ENCODE measurements at regions not wholly inside any gene's neighbourhood (a gene's known extent, or its start where the extent isn't known, plus 50 kb on each side); places are given as distances from the start of the nearest gene placed in this dataset.
"Not testable (repeated sequence)": the region's sequence is repeated elsewhere in the genome, so short reads cannot be mapped to it uniquely, and the experiment has no call there.

DNA sequence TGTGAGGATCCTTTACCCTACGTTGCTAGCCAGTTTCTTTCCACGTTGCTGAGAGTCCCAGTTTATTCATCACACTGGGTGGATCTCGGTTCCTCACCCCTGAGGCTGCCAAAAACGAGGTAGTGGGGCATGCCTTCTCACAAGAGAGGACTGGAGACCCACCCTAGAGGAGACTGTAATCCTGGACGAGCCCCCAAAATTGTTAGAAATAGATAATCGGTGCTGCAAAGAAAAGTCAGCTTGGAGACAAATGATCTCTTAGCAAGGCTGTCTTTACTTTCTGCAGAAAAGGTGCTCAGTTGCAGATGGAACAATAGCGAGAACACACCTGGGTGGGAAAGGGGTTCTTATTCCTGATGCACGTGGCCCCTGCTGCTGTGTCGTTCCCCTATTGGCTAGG, 101.8 kb downstream of the TMEM167A start:
- H3K9me3 ChIP-seq: peaks cover 3% of the 10 kb centered on the region; the same call in 1 of the 2 replicates
- no peak overlapping the region for H3K4me3 ChIP-seq
- no peak for DNase-seq (ENCODE audit: low spot score in 2 of 2)
- in situ Hi-C loops (cut with MboI; ENCODE audit: low sequenced_read_pairs): no loop called here
- H3K36me3 ChIP-seq (replicated peaks): no peaks in the 10 kb centered on the region
- no peaks in the 10 kb centered on the region for H3K27me3 ChIP-seq (ENCODE audit: low read depth)
- peaks cover 11% of the 10 kb centered on the region for H3K4me1 ChIP-seq

GRCh38 chr5:82974346-82974745, 102.8 kb downstream of the TMEM167A start:
- H3K27me3 ChIP-seq (ENCODE audit: low read depth); H3K4me3 ChIP-seq; DNase-seq (ENCODE audit: low spot score in 2 of 2); H3K36me3 ChIP-seq (replicated peaks); in situ Hi-C loops (cut with MboI; ENCODE audit: low sequenced_read_pairs); H3K9me3 ChIP-seq: not testable (repeated sequence)
- peaks cover 11% of the 10 kb centered on the region for H3K4me1 ChIP-seq

DNA sequence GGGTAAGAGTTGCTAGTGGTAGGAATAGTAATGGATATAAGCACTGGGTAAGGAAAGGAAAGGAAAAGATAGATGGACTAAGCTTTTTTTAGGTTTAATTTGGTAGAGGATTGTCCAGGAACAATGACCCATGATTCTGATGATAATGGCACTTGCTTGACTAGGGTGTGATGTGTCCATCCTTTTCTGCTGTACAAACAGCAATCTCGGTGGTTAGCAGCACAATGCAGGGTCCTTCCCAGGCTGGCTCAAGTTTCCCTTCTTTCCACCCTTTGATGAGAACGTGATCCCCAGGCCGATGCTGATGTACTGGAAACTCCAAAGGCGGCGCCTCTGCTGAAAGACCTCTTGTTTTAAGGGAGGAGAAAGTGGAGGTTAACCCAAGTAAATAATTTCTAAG, 105.3 kb downstream of the TMEM167A start:
- no peak for DNase-seq (ENCODE audit: low spot score in 2 of 2)
- Histone ChIP-seq H3K36me3 (replicated peaks) (no peaks in the 10 kb centered on the region), H3K27me3 (ENCODE audit: low read depth) (no peaks in the 10 kb centered on the region), H3K4me1 (peaks cover 17% of the 10 kb centered on the region), H3K4me3 (no peak overlapping the region), H3K9me3 (peaks cover 3% of the 10 kb centered on the region; the same call in 1 of the 2 replicates)
- in situ Hi-C loops (cut with MboI; ENCODE audit: low sequenced_read_pairs): no loop called here

DNA sequence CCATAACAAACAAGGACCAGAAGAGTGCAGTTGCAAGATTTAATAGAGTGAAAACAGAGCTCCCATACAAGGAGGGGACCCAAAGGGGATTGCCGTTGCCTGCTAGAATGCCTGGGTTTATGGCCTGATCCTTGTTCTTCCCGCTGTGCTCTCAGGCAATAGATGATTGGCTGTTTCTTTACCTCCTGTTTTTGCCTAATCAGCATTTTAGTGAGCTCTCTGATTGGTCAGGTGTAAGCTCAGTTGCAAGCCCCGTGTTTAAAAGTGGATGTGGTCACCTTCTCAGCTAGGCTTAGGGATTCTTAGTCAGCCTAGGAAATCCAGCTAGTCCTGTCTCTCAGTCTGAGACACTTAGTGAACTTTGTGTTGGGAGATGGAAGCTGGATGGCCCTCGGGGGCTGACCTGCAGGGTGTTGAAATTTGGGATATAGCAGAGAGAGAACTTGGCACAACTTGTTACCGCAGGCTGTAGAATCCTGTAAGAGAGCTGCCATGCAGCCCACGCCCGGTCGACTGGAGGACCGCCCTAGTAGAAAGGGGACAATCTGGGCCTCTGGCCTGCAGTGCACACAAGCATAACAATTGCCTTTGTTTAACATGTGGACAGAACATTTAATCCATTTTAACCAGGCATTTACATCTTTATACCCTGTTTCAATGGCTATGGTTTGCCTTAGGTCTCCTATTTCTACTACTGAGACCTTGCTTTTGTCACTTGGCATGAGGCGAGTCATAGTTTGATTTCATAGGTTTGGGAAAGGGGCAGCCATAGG, 106.0 kb downstream of the TMEM167A start:
- H3K4me1 ChIP-seq: peaks cover 24% of the 10 kb centered on the region
- H3K27me3 ChIP-seq (ENCODE audit: low read depth); H3K4me3 ChIP-seq; H3K36me3 ChIP-seq (replicated peaks); in situ Hi-C loops (cut with MboI; ENCODE audit: low sequenced_read_pairs); H3K9me3 ChIP-seq: not testable (repeated sequence)
- DNase-seq (ENCODE audit: low spot score in 2 of 2): peak; percentile 80 to 81

GRCh38 chr5:82969221-82969976, 107.8 kb downstream of the TMEM167A start:
- DNase-seq (ENCODE audit: low spot score in 2 of 2); in situ Hi-C loops (cut with MboI; ENCODE audit: low sequenced_read_pairs); H3K4me3 ChIP-seq; H3K9me3 ChIP-seq; H3K27me3 ChIP-seq (ENCODE audit: low read depth); H3K36me3 ChIP-seq (replicated peaks): not testable (repeated sequence)
- H3K4me1 ChIP-seq: peaks cover 24% of the 10 kb centered on the region

DNA sequence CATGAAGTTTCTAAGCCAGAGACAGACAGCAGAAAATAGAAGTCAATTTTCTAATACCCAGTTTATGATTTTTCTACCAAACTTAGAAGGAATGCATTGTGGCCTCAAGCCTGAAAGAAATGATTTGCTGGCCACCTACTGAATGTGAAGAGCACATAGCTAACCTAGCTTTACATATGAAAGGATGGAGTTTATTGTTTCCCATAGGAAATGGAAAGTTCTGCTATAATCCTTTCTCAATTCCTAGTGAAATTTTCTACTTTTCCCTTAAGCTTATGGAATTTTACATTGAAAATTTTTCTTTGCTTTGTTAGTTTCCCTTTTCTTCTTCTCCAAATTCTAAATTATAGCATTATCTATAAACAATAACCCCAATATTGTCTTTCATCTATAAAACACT, 110.1 kb downstream of the TMEM167A start:
- DNase-seq (ENCODE audit: low spot score in 2 of 2): peak; percentile 26 to 80
- H3K4me3 ChIP-seq: no peak overlapping the region
- H3K9me3 ChIP-seq: no peaks in the 10 kb centered on the region
- peaks cover 24% of the 10 kb centered on the region for H3K4me1 ChIP-seq
- H3K27me3 ChIP-seq (ENCODE audit: low read depth): no peaks in the 10 kb centered on the region
- in situ Hi-C loops (cut with MboI; ENCODE audit: low sequenced_read_pairs): no loop called here
- no peaks in the 10 kb centered on the region for H3K36me3 ChIP-seq (replicated peaks)

DNA sequence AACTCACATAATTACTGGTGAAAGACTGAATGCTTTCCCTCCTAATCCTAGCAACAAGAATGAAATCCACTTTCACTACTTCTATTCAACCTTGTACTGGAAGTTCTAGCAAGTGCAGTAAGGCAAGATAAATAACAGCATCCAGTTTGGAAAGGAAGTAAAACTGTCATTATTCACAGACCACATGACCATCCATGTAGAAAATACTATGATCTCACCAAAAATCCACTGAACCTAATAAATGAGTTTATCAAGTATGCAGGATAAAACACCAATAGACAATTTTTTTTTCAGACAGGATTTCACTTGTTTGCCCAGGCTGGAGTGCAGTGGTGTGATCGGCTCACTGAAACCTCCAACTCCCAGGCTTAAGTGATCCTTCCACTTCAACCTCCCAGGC, 117.7 kb downstream of the TMEM167A start:
- no peaks in the 10 kb centered on the region for H3K9me3 ChIP-seq
- no peaks in the 10 kb centered on the region for H3K4me1 ChIP-seq
- in situ Hi-C loops (cut with MboI; ENCODE audit: low sequenced_read_pairs): no loop called here
- H3K27me3 ChIP-seq (ENCODE audit: low read depth): no peaks in the 10 kb centered on the region
- no peaks in the 10 kb centered on the region for H3K36me3 ChIP-seq (replicated peaks)
- no peak for DNase-seq (ENCODE audit: low spot score in 2 of 2)
- no peak overlapping the region for H3K4me3 ChIP-seq

DNA sequence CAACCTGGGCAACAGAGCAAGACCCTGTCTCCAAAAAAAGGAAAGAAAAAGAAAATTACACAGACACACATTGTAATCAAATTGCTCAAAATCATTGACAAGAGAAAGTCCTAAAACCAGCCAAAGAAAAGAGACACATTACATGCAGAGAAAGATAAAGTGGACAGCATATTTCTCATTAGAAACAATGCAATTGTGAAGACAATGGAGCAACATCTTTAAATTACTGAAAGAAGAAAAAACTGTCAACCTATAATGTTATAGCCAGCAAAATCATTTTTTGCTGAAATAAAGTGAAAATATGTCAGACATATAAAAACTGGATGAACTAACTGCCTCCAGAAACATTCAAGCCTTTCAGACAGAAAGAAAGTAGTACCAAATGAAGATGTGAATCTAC, 120.6 kb downstream of the TMEM167A start:
- Histone ChIP-seq H3K4me3 (no peak overlapping the region), H3K4me1 (no peaks in the 10 kb centered on the region), H3K36me3 (replicated peaks) (no peaks in the 10 kb centered on the region), H3K27me3 (ENCODE audit: low read depth) (no peaks in the 10 kb centered on the region), H3K9me3 (no peaks in the 10 kb centered on the region)
- no peak for DNase-seq (ENCODE audit: low spot score in 2 of 2)
- in situ Hi-C loops (cut with MboI; ENCODE audit: low sequenced_read_pairs): no loop called here

GRCh38 chr5:82952326-82952725, 124.9 kb downstream of the TMEM167A start:
- Histone ChIP-seq H3K4me3 (no peak overlapping the region), H3K27me3 (ENCODE audit: low read depth) (no peaks in the 10 kb centered on the region), H3K36me3 (replicated peaks) (no peaks in the 10 kb centered on the region), H3K9me3 (no peaks in the 10 kb centered on the region; the same call in 1 of the 2 replicates), H3K4me1 (no peaks in the 10 kb centered on the region)
- no peak for DNase-seq (ENCODE audit: low spot score in 2 of 2)
- in situ Hi-C loops (cut with MboI; ENCODE audit: low sequenced_read_pairs): no loop called here

DNA sequence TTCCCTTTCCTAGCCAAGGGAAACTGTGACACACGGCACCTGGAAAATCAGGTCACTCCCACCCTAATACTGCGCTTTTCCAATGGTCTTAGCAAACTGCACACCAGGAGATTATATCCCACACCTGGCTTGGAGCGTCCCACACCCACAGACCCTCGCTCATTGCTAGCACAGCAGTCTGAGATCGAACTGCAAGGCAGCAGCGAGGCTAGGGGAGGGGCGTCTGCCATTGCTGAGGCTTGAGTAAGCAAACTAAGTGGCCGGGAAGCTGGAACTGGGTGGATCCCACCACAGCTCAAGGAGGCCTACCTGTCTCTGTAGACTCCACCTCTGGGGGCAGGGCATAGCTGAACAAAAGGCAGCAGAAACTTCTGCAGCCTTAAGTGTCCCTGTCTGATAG, 132.9 kb downstream of the TMEM167A start:
- H3K27me3 ChIP-seq (ENCODE audit: low read depth); DNase-seq (ENCODE audit: low spot score in 2 of 2); H3K36me3 ChIP-seq (replicated peaks); H3K4me1 ChIP-seq; H3K9me3 ChIP-seq; in situ Hi-C loops (cut with MboI; ENCODE audit: low sequenced_read_pairs); H3K4me3 ChIP-seq: not testable (repeated sequence)

- in situ Hi-C loops (cut with MboI; ENCODE audit: low sequenced_read_pairs): no loop called here
- H3K27me3 ChIP-seq (ENCODE audit: low read depth): no peaks in the 10 kb centered on the region
- DNase-seq (ENCODE audit: low spot score in 2 of 2): no peak
- no peaks in the 10 kb centered on the region for H3K9me3 ChIP-seq
- H3K4me3 ChIP-seq: no peak overlapping the region
- no peaks in the 10 kb centered on the region for H3K36me3 ChIP-seq (replicated peaks)
- no peaks in the 10 kb centered on the region for H3K4me1 ChIP-seq
Measured at GRCh38 chr5:82942083-82942881, 134.9 kb downstream of the TMEM167A start.

GRCh38 chr5:82938901-82939725, 138.1 kb downstream of the TMEM167A start:
- H3K4me3 ChIP-seq: no peak overlapping the region
- H3K36me3 ChIP-seq (replicated peaks): no peaks in the 10 kb centered on the region
- no peaks in the 10 kb centered on the region for H3K9me3 ChIP-seq
- H3K27me3 ChIP-seq (ENCODE audit: low read depth): no peaks in the 10 kb centered on the region
- DNase-seq (ENCODE audit: low spot score in 2 of 2): no peak
- H3K4me1 ChIP-seq: no peaks in the 10 kb centered on the region
- in situ Hi-C loops (cut with MboI; ENCODE audit: low sequenced_read_pairs): no loop called here

- in situ Hi-C loops (cut with MboI; ENCODE audit: low sequenced_read_pairs); H3K36me3 ChIP-seq (replicated peaks); H3K9me3 ChIP-seq; H3K4me1 ChIP-seq; H3K27me3 ChIP-seq (ENCODE audit: low read depth); H3K4me3 ChIP-seq: not testable (repeated sequence)
- DNase-seq (ENCODE audit: low spot score in 2 of 2): peak in 1 of 2 experiments; percentile 18
Measured at GRCh38 chr5:82932473-82933220, 144.5 kb downstream of the TMEM167A start.
